Fibroblast of the aortic adventitia (primary cell): ENCODE measurements at regions not wholly inside any gene's neighbourhood (a gene's known extent, or its start where the extent isn't known, plus 50 kb on each side); places are given as distances from the start of the nearest gene placed in this dataset.

Experiments
- DNase-seq: peaks from one replicate; pipeline ENCODE4 v3.0.0-alpha.2; 2010; ENCODE audit warnings: low read depth
- H3K4me3 ChIP-seq: 2 replicates; pipeline ENCODE4 v1.5.1; 2011; ENCODE audit warnings: low read depth, mild to moderate bottlenecking, control low read depth, low read length, moderate library complexity
- TF ChIP-seq, protein P1 (sequence below): IDR thresholded peaks from 2 replicates; pipeline ENCODE4 v1.5.1; 2011; ENCODE audit warnings: mild to moderate bottlenecking, low read length, control low read depth, inconsistent platforms; ENCODE audit not compliant: insufficient read depth

DNA sequence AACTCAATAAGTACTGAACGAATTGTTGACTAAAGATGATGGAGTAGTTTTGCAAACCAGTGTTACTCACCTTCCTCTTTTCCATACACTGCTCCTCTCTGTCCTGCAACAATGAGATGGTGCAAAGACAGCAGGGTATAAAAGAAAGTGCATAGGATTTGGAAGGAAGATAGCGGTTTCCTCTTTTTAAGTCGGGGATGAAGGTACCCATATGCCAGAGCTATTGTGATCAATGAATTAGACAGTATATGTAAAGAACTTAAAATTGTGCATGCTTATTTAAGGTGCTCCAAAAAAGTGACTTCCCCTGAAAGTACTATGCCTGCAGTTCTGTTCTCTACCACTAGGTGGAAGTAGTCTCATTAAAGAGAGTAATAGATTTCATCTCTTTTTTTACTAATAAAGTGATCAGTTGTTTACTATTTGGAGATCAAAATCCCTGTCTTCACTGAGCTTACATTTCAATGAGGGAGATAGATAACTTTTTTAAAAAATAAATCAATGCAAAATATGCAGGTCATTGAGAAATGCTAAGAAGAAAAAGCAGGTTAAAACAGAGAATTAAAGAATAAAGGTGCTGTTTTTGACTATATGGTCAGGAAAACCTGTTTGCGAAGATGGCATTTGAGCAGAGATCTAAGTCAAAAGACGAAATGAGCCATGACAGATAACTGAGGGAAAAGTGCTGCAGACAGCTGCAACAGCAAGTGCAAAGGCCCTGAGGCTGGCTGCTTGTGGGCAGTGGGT lies 339.7 kb upstream of the SLC14A2 start:
- no peak overlapping the region for H3K4me3 ChIP-seq
- peak; percentile 54 for DNase-seq
- TF ChIP-seq, protein P1, sequence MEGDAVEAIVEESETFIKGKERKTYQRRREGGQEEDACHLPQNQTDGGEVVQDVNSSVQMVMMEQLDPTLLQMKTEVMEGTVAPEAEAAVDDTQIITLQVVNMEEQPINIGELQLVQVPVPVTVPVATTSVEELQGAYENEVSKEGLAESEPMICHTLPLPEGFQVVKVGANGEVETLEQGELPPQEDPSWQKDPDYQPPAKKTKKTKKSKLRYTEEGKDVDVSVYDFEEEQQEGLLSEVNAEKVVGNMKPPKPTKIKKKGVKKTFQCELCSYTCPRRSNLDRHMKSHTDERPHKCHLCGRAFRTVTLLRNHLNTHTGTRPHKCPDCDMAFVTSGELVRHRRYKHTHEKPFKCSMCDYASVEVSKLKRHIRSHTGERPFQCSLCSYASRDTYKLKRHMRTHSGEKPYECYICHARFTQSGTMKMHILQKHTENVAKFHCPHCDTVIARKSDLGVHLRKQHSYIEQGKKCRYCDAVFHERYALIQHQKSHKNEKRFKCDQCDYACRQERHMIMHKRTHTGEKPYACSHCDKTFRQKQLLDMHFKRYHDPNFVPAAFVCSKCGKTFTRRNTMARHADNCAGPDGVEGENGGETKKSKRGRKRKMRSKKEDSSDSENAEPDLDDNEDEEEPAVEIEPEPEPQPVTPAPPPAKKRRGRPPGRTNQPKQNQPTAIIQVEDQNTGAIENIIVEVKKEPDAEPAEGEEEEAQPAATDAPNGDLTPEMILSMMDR = peak; percentile 85

DNA sequence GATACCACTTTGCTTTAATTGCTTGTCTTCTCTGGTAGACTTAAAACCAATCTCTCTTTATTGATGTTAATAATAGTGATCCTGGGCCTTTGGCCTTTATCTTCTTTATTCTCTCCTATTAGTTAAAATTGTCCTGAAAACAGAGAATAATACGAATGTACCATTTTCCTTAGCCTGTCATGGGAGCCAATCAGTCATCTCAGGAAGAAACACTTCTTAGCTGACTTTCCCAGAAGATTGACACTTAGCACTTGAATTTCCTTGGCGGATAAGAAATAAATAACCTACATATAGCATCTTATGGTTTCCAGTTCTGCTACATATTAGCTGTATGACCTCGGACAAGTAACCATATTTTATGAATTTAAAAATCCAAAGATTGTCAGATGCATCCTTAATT lies 338.4 kb upstream of the SLC14A2 start:
- TF ChIP-seq, protein P1 = no peak
- H3K4me3 ChIP-seq = no peak overlapping the region
- DNase-seq = no peak

DNA sequence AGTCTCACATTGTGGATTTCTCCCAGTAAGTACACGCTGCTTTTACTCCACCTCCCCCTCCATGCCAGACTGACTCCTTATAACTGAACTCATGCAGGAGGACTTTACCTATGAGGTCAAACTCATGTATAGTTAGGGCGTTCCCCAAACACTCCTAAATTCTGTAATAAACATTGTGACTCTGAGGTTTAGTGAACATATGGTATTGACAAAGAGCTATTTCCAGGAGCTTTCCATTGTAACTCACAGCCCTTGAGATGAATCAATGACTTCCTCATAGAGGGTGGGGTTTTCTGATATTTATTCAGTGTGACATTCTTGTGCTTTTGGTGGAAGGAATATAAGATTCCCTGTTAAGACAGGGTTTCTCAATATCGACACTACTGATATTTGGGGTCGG lies 337.4 kb upstream of the SLC14A2 start:
- no peak for DNase-seq
- H3K4me3 ChIP-seq = no peak overlapping the region
- TF ChIP-seq, protein P1 = no peak

DNA sequence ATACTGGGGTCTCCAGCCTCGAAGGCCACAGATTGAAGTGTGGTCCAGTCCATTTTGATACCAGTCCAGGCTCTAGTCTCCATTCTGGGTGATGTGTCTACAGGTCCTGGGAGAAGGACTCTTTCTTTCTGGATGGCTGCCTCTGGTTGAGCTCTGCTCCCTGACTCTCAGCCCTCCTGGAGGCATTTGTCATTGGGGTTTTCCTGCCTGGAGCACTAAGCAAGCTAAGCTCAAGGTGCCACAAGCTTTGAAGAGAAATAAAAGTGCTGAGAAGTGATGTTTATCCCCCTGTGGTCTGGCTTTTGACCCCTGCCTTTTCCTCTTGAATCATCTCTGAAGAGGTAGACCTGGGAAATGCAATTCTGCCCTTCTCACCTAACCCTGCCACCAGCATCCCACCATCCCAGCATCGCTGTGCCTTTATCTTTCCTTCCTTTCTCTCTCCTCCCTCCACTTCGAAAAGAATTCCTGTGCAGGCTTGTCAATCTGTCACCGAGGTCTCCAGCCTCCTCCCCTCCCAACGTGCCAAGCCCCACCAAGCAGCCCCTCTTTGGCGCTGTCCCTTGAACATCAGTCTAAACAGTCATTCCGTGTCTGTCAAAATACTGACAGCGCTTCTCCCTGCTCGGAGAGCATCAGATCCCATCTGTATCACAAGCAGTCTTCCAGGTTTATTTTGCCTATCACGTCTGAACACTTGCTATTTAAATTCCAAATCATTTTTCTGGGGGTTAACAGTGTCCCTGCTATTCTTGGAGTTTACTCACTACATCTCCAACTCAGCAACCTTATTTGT lies 334.6 kb upstream of the SLC14A2 start:
- no peak for DNase-seq

DNA sequence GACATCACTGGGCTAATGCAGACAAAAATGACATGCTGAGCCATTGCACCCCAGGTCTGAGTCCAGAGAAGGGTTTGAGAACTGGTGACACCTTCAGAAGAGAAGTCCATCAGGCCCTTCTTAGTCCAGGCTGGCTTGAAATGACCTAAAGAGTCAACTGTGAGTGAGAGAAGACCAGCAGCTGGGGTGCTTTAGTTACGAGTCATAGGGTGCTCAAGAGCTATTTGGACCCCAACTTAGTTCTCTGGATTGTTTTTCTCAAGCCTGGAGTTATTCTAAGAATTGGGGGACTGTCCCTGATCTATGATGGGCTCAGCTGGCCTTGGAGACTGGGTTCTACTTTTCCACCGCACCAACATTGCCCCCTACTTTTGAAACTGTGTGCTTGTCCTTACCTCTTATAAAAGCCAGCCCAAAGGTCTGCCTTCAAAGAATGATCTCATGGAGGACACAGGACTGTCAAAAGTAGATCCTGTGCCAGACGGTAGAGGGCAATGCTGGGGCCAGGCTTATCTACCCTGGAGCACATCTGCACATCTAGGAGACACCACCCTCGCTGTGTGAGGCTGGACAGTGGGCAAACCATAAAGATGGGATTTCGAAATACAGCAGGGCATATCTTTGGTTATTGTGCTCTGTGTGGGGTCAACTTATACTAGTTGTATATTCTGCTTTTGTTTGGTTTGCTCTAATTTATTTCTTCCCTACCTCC lies 333.0 kb upstream of the SLC14A2 start:
- TF ChIP-seq, protein P1 = no peak
- no peak overlapping the region for H3K4me3 ChIP-seq
- no peak for DNase-seq

More for the DNA sequence above, 334.6 kb upstream of the SLC14A2 start:
- H3K4me3 ChIP-seq = no peak overlapping the region
- TF ChIP-seq, protein P1 = no peak

DNA sequence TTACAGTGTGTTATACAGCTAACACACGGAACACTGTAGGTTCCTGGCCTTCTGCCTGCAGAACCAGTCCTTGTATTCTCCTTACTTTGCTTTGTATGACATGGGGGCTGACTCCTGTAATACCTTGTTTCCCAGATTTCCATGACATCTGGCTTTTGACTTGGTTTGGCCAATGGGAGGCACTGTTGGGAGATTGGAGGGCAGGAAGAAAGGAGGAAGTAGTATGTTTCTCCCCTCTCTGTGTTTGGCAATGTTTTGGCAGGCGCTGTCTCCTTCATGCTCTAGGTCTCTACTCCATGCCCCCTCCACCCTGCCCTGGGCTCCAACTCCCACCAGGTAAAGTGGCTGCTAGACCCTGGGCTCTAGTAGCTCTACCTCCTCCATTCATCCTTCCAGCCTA lies 331.1 kb upstream of the SLC14A2 start:
- no peak overlapping the region for H3K4me3 ChIP-seq
- TF ChIP-seq, protein P1 = no peak
- no peak for DNase-seq
